ENCODE measurements at regions not wholly inside any gene's neighbourhood (a gene's known extent, or its start where the extent isn't known, plus 50 kb on each side); places are given as distances from the start of the nearest gene placed in this dataset.
A peak's percentile ranks its signal among the peaks of the same experiment; 100 is the strongest.

GRCh38 chr11:69361466-69361865 is 67.5 kb downstream of the MYEOV start:
- H3K56ac ChIP-seq (ENCODE audit: extremely low read depth, insufficient read depth, low read length) = no peak overlapping the region
- H3K23ac ChIP-seq (ENCODE audit: low read depth, low read length) = no peak overlapping the region
- peak overlapping the region; percentile 44; the same call in 1 of the 2 replicates for H2BK120ac ChIP-seq (ENCODE audit: low read depth, low read length)
- dilution Hi-C loops (cut with HindIII; ENCODE audit: low sequenced_read_pairs, unreplicated experiment) (no loop called here), in situ Hi-C loops (cut with MboI; ENCODE audit: low sequenced_read_pairs) (no loop called here), intact Hi-C loops (cut with micrococcal nuclease) (no loop called here)
- H3K18ac ChIP-seq (ENCODE audit: low read depth, low read length) = no peak overlapping the region
- no peak overlapping the region for H3K4me3 ChIP-seq (ENCODE audit: insufficient read depth, low read depth, low read length)
- no peak overlapping the region for H2AFZ ChIP-seq (replicated peaks; ENCODE audit: low read length, poor library complexity)
- H4K20me1 ChIP-seq (ENCODE audit: insufficient read depth, low read length) = no peaks in the 10 kb centered on the region
- ATAC-seq (ENCODE audit: low read depth) = no peak
- no peak for DNase-seq
- H3K4ac ChIP-seq (ENCODE audit: low read depth, low read length) = peak overlapping the region; percentile 13; the same call in 1 of the 2 replicates
- WGBS, 2 experiments (ENCODE audit: extremely low coverage in 2 of 2, insufficient read length in 1 of 2) = 100% methylated on average over 4 of the region's 9 CpGs; no CpG with 5 or more reads in 1 of the 2 experiments
- H2AK5ac ChIP-seq (ENCODE audit: low read depth, low read length) = peak overlapping the region; percentile 57; the same call in 1 of the 2 replicates
- no peak overlapping the region for H4K91ac ChIP-seq (ENCODE audit: insufficient read depth, low read depth, low read length)
- peaks cover 3% of the 10 kb centered on the region; the same call in 1 of the 2 replicates for H3K9me1 ChIP-seq (ENCODE audit: insufficient read depth, low read length)
- no peak overlapping the region for H4K8ac ChIP-seq (ENCODE audit: low read depth in 2 of 2, low read length in 2 of 2)
- H4K5ac ChIP-seq (ENCODE audit: low read depth, low read length) = no peak overlapping the region
- H2BK15ac ChIP-seq (ENCODE audit: low read depth, low read length) = peak overlapping the region; percentile 34; the same call in 1 of the 3 replicates
- no peaks in the 10 kb centered on the region for H3K36me3 ChIP-seq (ENCODE audit: control insufficient read depth, insufficient read depth, low read length)
- H3K14ac ChIP-seq (replicated peaks; ENCODE audit: low read depth, low read length) = no peak overlapping the region
- ChIA-PET CTCF (no interaction called here), POLR2A (ENCODE audit: unreplicated experiment) (no interaction called here)
- H3K4me2 ChIP-seq (ENCODE audit: low read depth, low read length) = no peak overlapping the region
- H2AK9ac ChIP-seq (replicated peaks; ENCODE audit: low read depth, low read length, poor library complexity) = no peak overlapping the region
- H2BK5ac ChIP-seq (ENCODE audit: low read depth, low read length, poor library complexity, severe bottlenecking) = no peak overlapping the region
- H3K9ac ChIP-seq (ENCODE audit: low read depth, low read length) = no peak overlapping the region
- H3K4me1 ChIP-seq (ENCODE audit: control insufficient read depth, insufficient read depth, low read length) = peaks cover 2% of the 10 kb centered on the region; the same call in 1 of the 2 replicates
- H3K9me3 ChIP-seq (ENCODE audit: control insufficient read depth, insufficient read depth, low read length) = peaks cover 5% of the 10 kb centered on the region
- no peaks in the 10 kb centered on the region for H3K27me3 ChIP-seq (ENCODE audit: control insufficient read depth, insufficient read depth, low read length)
- TF ChIP-seq NFE2L2 (IDR thresholded peaks at IDR 0.05; ENCODE audit: low read depth, low read length) (no peak), ELK1 (IDR thresholded peaks at IDR 0.05; ENCODE audit: borderline replicate concordance, low read depth, low read length) (no peak), RAD21 (IDR thresholded peaks at IDR 0.05; ENCODE audit: low read length) (no peak), MXI1 (IDR thresholded peaks at IDR 0.05; ENCODE audit: borderline replicate concordance, low read depth, low read length) (no peak), CHD1 (IDR thresholded peaks at IDR 0.05; ENCODE audit: low read depth, low read length) (no peak), SMC3 (IDR thresholded peaks at IDR 0.05; ENCODE audit: low read depth, low read length) (no peak), MAFK (IDR thresholded peaks at IDR 0.05; ENCODE audit: low read depth, low read length) (no peak), USF2 (IDR thresholded peaks at IDR 0.05; ENCODE audit: low read depth, low read length) (no peak), CTCF (conservative IDR thresholded peaks at IDR 0.05; ENCODE audit: low read depth, low read length) (no peak), MAZ (IDR thresholded peaks at IDR 0.05; ENCODE audit: borderline replicate concordance, low read depth, low read length) (no peak), RFX5 (IDR thresholded peaks at IDR 0.05; ENCODE audit: low read depth, low read length) (no peak), CEBPB (IDR thresholded peaks at IDR 0.05; ENCODE audit: low read depth, low read length) (no peak), RCOR1 (IDR thresholded peaks at IDR 0.05; ENCODE audit: insufficient replicate concordance, low read length) (no peak), POLR2A (IDR thresholded peaks at IDR 0.05; ENCODE audit: low read depth, low read length) (no peak), BHLHE40 (IDR thresholded peaks at IDR 0.05; ENCODE audit: low read depth, low read length) (no peak)
- H3K79me1 ChIP-seq (ENCODE audit: low read depth in 1 of 2, low read length in 2 of 2) = peaks cover 2 to 3% of the 10 kb centered on the region in 2 experiments; a peak in 1 of 4 replicates
- H3K27ac ChIP-seq (ENCODE audit: insufficient read depth, low read length) = no peak overlapping the region
- H2BK20ac ChIP-seq (ENCODE audit: low read depth, low read length) = peak overlapping the region; percentile 40; the same call in 1 of the 2 replicates
- BruUV-seq (replicated peaks) = no TSS peak

All from IMR-90 (cell line).